Astrocyte of the spinal cord (primary cell): ENCODE measurements at regions not wholly inside any gene's neighbourhood (a gene's known extent, or its start where the extent isn't known, plus 50 kb on each side); places are given as distances from the start of the nearest gene placed in this dataset.
"Not testable (repeated sequence)": the region's sequence is repeated elsewhere in the genome, so short reads cannot be mapped to it uniquely, and the experiment has no call there.

ENCODE experiments used
- DNase-seq: peaks from one replicate; pipeline ENCODE4 v3.0.0; 2011; ENCODE audit warnings: low read depth, low spot score
- H3K4me3 ChIP-seq: 2 replicates; pipeline ENCODE4 v1.5.1; 2011; ENCODE audit warnings: low read depth, mild to moderate bottlenecking, low read length, moderate library complexity
- in situ Hi-C: cut with HindIII; loops from 2 replicates; pipeline ENCODE4 v1.10.0; 2017; ENCODE audit warnings: low sequenced_read_pairs
- TF ChIP-seq, protein P1 (sequence below): IDR thresholded peaks from 2 replicates; pipeline ENCODE4 v1.5.1; 2012; ENCODE audit warnings: low read depth, mild to moderate bottlenecking, low read length, inconsistent platforms

- in situ Hi-C loops, DNase-seq, H3K4me3 ChIP-seq: not testable (repeated sequence)
These were observed 72.5 kb upstream of the CCNY start for GRCh38 chr10:35263827-35264226.

- in situ Hi-C loops: not testable (repeated sequence)
These were observed 71.7 kb upstream of the CCNY start for GRCh38 chr10:35264636-35265035.

GRCh38 chr10:35265435-35265834 is 70.9 kb upstream of the CCNY start:
- no peak for DNase-seq
- TF ChIP-seq, protein P1, sequence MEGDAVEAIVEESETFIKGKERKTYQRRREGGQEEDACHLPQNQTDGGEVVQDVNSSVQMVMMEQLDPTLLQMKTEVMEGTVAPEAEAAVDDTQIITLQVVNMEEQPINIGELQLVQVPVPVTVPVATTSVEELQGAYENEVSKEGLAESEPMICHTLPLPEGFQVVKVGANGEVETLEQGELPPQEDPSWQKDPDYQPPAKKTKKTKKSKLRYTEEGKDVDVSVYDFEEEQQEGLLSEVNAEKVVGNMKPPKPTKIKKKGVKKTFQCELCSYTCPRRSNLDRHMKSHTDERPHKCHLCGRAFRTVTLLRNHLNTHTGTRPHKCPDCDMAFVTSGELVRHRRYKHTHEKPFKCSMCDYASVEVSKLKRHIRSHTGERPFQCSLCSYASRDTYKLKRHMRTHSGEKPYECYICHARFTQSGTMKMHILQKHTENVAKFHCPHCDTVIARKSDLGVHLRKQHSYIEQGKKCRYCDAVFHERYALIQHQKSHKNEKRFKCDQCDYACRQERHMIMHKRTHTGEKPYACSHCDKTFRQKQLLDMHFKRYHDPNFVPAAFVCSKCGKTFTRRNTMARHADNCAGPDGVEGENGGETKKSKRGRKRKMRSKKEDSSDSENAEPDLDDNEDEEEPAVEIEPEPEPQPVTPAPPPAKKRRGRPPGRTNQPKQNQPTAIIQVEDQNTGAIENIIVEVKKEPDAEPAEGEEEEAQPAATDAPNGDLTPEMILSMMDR: no peak
- no peak overlapping the region for H3K4me3 ChIP-seq
- in situ Hi-C loops: no loop called here

More at GRCh38 chr10:35264636-35265035, 71.7 kb upstream of the CCNY start:
- not testable (repeated sequence) for DNase-seq, H3K4me3 ChIP-seq

DNA sequence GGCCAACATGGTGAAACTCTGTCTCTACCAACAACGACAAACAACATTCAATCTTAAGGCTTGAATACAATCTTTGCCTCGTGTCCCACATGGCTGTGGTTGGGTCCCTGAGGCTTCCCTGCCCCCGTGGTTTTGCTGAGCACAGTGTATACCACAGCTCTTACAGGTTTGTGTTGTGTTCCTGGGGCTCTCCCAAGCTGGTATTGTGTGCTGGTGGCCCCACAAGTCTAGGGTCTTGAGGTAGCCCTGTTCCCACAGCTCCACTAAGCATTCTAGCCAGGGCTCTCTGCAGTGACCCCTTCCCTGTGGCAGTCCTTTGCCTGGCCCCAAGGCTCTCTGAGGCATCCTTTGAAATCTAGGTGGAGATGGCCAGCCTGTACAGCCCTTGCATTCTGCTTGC is 68.0 kb upstream of the CCNY start:
- TF ChIP-seq, protein P1: no peak
- in situ Hi-C loops: no loop called here
- DNase-seq: no peak
- H3K4me3 ChIP-seq: no peak overlapping the region

DNA sequence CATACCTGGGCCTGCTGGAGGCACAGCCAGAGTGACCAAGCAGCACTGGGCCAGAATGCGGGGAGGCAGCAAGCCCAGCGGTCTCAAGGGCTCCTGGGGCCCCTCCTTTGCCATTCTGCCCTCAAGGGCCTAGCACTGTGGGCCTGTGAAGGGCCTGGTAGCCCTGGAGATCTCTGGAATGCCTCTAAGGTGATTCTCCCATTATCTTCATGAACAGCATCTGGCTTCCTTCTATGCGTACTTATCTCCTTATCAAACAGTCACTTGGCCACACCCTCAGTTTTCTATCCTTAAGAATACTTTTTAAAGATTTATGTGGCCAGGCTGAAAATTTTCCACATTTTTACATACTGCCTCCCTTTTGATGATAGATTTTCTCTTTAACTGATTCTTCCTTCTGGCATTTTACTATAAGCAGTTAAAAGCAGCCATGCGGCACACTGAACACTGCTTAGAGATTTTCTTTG is 67.5 kb upstream of the CCNY start:
- no peak for DNase-seq
- TF ChIP-seq, protein P1: no peak
- in situ Hi-C loops: no loop called here
- no peak overlapping the region for H3K4me3 ChIP-seq

GRCh38 chr10:35270100-35270499 is 66.2 kb upstream of the CCNY start:
- TF ChIP-seq, protein P1: no peak
- DNase-seq: no peak
- in situ Hi-C loops: no loop called here

DNA sequence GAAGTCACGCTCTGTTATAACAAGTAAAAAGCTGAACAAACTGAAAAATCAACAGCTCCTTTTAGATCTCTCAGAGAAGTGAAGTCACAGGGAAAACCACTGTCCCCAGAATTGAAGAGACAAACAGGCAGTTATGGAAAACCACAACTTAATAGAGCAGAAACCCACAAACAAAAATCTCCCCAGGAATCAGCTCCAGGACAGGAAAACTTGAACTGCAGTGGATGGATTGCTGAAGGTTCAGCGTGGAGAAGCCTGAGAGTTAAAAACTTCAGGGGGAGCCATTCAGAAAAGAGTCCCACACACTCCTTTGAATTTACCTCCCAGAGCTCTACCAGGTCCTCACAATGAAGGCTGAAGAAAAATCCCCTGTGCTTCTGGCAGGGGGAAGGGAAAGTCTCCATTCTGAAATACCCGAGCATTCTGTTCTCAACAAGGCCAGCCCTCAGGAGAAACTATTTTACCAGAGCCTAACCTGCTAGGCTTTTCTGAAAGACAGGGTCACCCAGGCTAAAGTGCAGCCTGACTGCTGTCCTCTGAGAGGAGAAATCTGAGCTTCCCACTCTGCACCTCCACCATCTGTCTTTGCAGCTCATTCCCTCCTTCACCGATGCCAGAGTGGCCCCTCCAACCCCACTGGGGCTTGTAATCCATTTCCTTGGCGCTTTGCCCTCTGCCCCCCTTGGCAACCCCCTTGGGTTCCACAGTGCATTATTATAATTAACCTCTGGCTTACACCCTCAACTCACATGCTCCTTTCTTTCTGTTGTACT is 65.0 kb upstream of the CCNY start:
- no peak overlapping the region for H3K4me3 ChIP-seq
- in situ Hi-C loops: no loop called here
- peak; percentile 19 for DNase-seq
- TF ChIP-seq, protein P1: no peak

More at GRCh38 chr10:35270100-35270499, 66.2 kb upstream of the CCNY start:
- no peak overlapping the region for H3K4me3 ChIP-seq

DNA sequence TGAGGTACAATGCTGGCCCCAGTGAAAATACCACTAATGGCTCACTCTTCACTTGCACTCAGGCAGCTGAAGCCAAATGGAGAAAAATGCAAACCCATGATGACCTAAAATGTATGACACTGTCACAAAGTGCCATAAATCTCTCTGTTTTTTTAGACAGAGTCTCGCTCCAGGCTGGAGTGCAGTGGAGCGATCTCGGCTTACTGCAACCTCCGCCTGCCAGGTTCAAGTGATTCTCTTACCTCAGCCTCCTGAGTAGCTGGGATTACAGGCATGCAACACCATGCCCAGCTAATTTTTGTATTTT is 64.5 kb upstream of the CCNY start:
- in situ Hi-C loops, H3K4me3 ChIP-seq, DNase-seq: not testable (repeated sequence)

DNA sequence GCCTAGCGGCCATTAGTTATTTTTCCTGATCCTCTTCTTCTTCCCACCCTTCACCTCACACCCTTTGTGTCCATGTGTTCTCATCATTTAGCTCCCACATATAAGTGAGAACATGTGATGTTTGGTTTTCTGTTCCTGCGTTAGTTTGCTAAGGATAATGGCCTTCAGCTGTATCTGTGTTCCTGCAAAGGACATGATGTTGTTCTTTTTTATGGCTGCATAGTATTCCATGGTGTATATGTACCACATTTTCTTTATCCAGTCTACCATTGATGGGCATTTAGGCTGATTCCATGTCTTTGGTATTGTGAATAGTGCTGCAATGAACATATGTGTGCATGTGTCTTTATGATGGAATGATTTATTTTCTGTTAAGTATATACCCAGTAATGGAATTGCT is 63.9 kb upstream of the CCNY start:
- in situ Hi-C loops, H3K4me3 ChIP-seq, DNase-seq: not testable (repeated sequence)

DNA sequence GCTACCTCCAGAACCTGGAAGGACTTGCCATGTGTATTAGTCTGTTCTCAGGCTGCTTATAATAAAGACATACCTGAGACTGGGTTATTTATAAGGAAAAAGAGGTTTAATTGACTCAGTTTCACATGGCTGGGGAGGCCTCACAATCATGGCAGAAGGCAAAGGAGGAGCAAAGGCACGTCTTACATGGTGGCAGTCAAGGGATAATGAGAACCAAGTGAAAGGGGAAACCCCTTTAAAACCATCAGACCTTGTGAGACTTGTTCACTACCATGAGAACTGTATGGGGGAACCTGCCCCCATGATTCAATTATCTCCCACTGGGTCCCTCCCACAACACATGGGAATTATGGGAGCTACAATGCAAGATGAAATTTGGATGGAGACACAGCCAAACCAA is 62.3 kb upstream of the CCNY start:
- H3K4me3 ChIP-seq, in situ Hi-C loops, DNase-seq: not testable (repeated sequence)
